ENCODE measurements at regions not wholly inside any gene's neighbourhood (a gene's known extent, or its start where the extent isn't known, plus 50 kb on each side); places are given as distances from the start of the nearest gene placed in this dataset.

DNA sequence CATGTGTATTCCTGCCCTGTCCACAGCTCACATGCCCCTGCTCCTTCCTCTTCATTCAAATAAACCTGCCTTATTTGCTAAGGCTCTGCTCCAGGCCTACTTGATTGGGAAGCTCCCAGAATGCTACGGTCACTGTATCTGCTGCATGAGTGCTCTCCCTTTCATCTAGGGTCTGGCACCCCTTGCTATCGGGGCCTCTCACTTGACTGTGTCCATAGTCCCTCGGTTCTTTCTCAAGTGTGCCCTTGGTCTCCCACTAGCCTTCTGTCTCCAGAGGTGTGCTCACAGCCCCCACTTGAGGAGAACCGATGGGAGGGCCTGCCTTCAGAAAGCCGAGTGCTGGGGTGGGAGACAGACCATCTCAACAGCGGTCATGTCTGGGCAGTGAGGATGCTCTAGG, 57.4 kb upstream of the NMNAT3 start:
- DNase-seq (ENCODE audit: low read depth) = no peak

DNA sequence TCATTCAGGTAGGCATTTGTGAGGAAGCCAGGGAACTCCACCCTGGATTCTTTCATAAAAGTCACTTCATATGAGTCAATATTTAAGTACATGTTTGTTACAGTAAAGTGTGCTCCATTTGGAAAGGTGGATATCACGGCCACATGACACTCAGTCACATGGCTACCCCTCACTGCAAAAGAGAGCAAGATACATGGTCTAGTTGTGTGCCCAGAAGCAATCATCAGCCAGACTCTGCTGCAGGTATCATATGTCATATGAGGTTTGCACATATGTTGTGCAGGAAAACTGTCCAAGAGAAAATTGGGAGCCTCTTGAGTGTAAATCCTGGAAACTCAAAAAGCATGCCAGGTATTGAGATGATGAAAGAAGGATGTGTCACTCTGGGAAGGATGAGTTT, 55.0 kb upstream of the NMNAT3 start:
- no peak for DNase-seq (ENCODE audit: low read depth)

DNA sequence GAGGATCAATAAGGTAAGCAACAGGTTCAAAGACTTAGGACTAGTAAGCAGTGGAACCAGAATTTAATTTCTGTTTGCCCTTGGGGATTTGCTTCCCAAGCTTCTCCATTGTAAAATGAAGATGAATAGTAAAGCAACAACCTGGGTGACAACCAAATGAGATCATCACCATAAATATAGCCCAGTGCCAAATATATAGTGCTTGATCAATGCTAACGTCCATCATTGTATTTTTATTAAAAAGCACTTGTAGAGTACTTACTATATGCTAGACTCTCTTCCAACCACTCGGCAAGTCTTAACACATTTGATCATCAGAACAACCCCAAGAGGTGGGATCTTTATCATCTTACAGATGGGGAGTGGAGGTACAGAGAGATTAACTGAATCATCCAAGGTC, 51.5 kb upstream of the NMNAT3 start:
- no peak for DNase-seq (ENCODE audit: low read depth)

DNA sequence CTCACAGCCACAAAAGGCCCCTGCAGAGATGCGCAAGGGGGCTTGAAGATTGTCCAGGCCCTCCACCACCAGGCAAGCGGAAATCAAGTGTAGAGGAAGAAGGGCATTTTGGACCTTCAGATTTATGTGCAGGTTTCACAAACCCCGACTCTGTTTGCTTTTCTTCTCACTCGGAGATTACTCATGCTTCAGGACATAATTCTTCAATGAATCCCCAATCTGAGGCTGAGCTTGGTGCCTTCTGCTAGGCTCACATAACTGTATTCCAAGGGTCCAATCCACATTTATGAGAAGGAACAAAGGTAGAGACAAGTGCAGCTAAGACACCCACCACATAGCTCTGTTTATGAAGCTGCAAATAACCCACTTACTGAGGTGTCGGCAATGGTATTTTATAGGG, 50.6 kb upstream of the NMNAT3 start:
- peak; percentile 65 for DNase-seq (ENCODE audit: low read depth)
